OCI-LY3 (cell line): ENCODE measurements at regions not wholly inside any gene's neighbourhood (a gene's known extent, or its start where the extent isn't known, plus 50 kb on each side); places are given as distances from the start of the nearest gene placed in this dataset.

ENCODE experiments used
- EZH2phosphoT487 ChIP-seq: fragments of 200-600 bp; shearing (Covaris generic); IDR thresholded peaks from 2 replicates; pipeline ENCODE4 v1.6.1; 2018; ENCODE audit warnings: antibody characterized with exemption, mixed run types, low read depth
- TF ChIP-seq, protein P1 (sequence below): fragments of 200-600, 300-600 bp; sonication (generic); IDR thresholded peaks from 2 replicates; pipeline ENCODE4 v1.5.1; 2014; ENCODE audit warnings: antibody characterized with exemption, low read length, low read depth

DNA sequence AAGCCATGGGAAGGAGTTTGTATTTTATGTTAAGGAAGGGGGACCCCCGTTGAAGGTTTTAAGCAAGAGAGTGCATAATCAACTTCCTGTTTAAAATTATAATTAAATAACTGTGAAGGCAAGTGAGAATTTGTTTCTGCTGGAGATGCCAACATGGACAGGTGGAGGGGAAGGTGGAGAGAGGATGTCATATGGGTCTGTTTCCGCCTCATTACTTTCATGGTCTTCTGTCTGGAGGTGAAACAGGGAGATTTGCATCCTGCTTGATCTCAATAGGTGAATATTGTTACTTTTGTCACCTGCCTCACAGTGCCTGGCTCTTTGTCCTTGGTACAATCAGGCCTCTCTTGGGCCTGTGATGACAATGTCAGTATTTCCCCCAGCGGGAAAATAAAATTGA lies 300.6 kb upstream of the LMCD1 start:
- TF ChIP-seq, protein P1, sequence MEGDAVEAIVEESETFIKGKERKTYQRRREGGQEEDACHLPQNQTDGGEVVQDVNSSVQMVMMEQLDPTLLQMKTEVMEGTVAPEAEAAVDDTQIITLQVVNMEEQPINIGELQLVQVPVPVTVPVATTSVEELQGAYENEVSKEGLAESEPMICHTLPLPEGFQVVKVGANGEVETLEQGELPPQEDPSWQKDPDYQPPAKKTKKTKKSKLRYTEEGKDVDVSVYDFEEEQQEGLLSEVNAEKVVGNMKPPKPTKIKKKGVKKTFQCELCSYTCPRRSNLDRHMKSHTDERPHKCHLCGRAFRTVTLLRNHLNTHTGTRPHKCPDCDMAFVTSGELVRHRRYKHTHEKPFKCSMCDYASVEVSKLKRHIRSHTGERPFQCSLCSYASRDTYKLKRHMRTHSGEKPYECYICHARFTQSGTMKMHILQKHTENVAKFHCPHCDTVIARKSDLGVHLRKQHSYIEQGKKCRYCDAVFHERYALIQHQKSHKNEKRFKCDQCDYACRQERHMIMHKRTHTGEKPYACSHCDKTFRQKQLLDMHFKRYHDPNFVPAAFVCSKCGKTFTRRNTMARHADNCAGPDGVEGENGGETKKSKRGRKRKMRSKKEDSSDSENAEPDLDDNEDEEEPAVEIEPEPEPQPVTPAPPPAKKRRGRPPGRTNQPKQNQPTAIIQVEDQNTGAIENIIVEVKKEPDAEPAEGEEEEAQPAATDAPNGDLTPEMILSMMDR: no peak
- no peak for TF ChIP-seq EZH2phosphoT487
